SK-MEL-5 (cell line): ENCODE measurements at regions not wholly inside any gene's neighbourhood (a gene's known extent, or its start where the extent isn't known, plus 50 kb on each side); places are given as distances from the start of the nearest gene placed in this dataset.
"Not testable (repeated sequence)": the region's sequence is repeated elsewhere in the genome, so short reads cannot be mapped to it uniquely, and the experiment has no call there.

ENCODE experiments used
- DNase-seq: peaks from one replicate; pipeline ENCODE4 v3.0.0-alpha.2; 2016; ENCODE audit warnings: low read depth, low spot score
- in situ Hi-C: cut with HindIII; loops from 2 replicates; pipeline ENCODE4 v1.10.0; 2016; ENCODE audit warnings: low sequenced_read_pairs, high pct_unique_total_duplicates, low pct_unique_long_range_greater_than_20kb

DNA sequence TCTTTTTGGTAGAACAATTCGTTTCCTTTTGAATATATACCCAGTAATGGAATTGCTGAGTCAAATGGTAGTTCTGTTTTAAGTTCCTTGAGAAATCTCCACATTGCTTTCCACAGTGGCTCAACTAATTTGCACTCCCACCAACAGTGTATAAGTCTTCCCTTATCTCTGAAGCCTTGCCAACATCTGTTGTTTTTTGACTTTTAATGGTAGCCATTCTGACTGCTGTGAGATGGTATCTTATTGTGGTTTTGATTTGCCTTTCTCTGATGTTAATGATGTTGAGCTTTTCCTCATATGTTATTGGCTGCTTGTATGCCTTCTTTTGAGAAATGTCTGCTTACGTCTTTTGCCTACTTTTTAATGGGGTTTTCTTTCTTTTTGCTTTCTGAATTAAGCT, 270.6 kb upstream of the MEIS2 start:
- DNase-seq, result no peak
- in situ Hi-C loops, result no loop called here

DNA sequence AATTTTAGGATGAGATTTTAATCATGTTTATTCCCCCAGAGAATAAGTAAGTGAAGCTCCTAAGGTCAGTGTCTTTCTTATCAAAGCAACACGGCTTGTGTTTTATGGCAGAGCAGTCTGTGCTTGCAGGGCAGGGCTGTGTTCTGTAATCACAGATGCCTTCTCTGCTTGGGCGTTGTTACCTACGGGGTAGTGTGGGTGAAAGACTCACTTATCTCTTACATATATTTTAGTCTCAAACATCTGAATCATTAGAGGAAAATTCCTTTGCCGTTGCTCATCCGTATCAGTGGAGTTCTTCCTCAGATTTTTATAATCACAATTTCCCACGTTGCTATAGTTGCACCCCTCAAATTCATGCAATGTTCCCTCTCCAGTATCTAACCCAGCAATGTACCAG, 271.7 kb upstream of the MEIS2 start:
- no peak for DNase-seq
- in situ Hi-C loops, result no loop called here

DNA sequence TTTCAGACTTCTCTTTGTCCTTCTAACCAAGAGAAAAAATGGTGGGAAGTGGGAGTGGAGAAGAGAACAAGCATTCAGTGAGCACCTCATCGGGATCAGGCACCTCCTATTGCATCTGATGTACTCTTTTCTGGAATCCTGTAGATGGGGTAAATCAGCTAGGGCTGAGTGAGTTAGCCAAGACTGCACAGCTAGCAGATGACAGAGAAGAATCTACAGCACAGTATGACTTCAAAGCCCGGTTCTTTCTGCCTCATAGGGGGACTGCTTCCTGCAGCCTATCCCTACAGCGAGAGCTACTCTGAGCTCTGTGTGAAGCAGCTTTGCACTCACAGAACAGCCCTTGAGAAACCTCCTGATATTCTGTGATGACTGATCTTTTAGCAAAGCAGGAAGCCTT, 275.2 kb upstream of the MEIS2 start:
- in situ Hi-C loops, result no loop called here
- no peak for DNase-seq

- DNase-seq, result no peak
- in situ Hi-C loops, result no loop called here
Observed at GRCh38 chr15:37377428-37377827, 277.1 kb upstream of the MEIS2 start.

- no peak for DNase-seq
- in situ Hi-C loops, result no loop called here
Observed at GRCh38 chr15:37394402-37395099, 294.2 kb upstream of the MEIS2 start.

DNA sequence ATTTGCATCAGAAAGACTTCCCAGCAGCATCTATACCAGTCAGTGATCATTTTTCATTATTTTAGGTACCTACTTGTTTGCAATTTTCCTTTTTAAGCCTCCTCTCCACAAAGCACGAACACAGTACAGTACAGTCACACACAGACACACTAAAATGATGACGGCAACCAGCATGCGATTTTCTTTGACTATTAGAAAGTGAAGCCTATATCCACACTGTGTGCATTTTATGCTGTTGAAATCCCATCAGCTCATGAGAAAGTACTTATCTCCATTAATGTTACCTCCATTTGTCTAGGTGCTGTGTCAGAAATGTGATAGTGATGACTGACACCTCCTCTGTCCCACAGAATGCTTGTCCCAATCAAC, 294.7 kb upstream of the MEIS2 start:
- DNase-seq, result no peak
- in situ Hi-C loops, result no loop called here

- DNase-seq, result no peak
- in situ Hi-C loops, result no loop called here
Observed at GRCh38 chr15:37397266-37398022, 297.1 kb upstream of the MEIS2 start.

GRCh38 chr15:37416103-37416502, 315.8 kb upstream of the MEIS2 start:
- in situ Hi-C loops, result no loop called here
- no peak for DNase-seq

- DNase-seq, result no peak
- in situ Hi-C loops, result no loop called here
Observed at GRCh38 chr15:37425541-37425940, 325.2 kb upstream of the MEIS2 start.

- DNase-seq, in situ Hi-C loops: not testable (repeated sequence)
Observed at GRCh38 chr15:37427393-37427792, 327.0 kb upstream of the MEIS2 start.

GRCh38 chr15:37446921-37447320, 346.6 kb upstream of the MEIS2 start:
- DNase-seq, result no peak
- in situ Hi-C loops, result no loop called here

- DNase-seq, result no peak
- in situ Hi-C loops, result no loop called here
Observed at GRCh38 chr15:37452498-37452897, 352.1 kb upstream of the MEIS2 start.

DNA sequence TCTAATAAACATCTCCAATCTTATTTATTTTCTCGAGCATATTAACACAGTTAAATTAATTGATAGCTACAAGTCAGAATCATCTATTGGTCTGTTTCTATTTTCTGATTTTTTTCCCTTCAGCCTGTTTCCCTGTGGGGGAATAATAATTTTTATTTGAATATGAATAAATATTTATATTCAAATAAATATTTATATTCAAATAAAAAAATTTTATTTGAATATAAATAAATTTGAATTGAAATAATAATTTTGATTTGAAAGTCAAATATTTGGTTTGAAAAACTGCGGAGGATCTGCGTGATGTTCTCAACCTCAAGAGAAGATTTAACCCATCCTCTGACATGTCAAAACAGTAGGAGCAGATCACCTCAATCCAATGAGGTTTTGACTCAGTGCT, 380.1 kb upstream of the MEIS2 start:
- no peak for DNase-seq
- in situ Hi-C loops, result no loop called here

DNA sequence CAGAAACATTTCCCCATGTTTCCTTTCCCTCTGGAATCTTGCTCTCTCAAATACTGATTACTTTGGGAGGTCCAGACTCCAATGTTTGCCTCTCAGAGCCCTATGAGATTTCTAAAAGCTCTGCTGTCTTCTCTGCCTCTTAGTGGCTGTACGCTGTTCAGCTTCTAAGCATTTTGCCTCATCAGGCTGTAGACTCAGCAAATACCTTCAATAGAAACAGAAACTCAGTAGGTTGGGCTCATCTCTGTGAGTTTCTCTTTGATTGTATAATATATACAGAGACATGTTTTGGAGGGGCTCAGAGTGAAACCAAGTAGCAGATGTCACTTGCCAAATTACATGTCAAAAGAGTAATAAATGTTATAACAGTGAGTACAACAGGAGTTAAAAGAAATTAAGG, 380.8 kb upstream of the MEIS2 start:
- no peak for DNase-seq
- in situ Hi-C loops, result no loop called here

GRCh38 chr15:37483779-37484178, 383.4 kb upstream of the MEIS2 start:
- in situ Hi-C loops, result no loop called here
- no peak for DNase-seq

DNA sequence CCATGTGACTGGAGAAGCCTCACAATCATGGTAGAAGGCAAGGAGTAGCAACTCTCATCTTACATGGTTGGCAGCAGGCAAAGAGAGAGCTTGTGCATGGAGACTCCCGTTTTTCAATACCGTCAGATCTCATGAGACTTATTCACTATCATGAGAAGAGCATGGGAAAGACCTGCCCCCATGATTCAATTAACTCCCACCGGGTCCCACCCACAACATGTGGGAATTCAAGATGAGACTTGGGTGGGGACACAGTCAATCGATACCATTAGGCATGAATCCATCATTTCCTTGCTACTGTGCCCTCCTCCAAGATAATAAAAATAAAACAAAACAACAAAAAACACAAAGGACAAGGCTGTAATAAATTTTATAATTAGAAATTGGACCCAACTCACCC, 384.7 kb upstream of the MEIS2 start:
- DNase-seq, result no peak
- in situ Hi-C loops, result no loop called here

DNA sequence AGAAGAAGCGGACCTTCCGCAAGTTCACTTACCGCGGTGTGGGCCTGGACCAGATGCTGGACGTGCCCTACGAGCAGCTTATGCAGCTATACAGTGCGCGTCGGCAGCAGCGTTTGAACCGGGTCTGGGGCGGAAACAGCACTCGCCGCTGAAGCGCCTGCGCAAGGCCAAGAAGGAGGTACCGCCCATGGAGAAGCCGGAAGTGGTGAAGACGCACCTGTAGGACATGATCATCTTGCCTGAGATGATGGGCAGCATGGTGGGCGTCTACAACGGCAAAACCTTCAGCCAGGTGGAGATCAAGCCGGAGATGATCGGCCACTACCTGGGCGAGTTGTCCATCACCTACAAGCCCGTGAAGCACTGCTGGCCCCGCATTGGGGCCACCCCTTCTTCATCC, 390.4 kb upstream of the MEIS2 start:
- DNase-seq, result no peak
- in situ Hi-C loops, result no loop called here

DNA sequence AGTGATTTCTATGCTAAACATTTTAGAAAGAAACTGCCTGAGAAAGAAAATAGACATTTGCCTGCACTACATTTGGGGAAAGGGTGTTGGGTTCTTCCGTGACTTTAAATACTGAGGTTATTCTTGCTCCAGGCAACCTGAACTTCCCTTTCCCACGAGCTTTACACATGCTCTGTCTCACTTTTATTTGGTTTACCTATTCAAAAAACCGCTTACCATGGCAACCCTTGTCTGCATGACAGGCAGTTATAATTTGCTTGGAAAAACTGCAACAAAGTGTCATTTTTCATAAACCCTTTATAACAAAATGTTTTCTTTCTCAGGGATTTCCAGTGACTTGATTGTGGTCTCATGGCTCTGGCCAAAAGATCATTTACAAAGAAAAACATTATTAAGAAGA, 416.3 kb upstream of the MEIS2 start:
- in situ Hi-C loops, result no loop called here
- no peak for DNase-seq

DNA sequence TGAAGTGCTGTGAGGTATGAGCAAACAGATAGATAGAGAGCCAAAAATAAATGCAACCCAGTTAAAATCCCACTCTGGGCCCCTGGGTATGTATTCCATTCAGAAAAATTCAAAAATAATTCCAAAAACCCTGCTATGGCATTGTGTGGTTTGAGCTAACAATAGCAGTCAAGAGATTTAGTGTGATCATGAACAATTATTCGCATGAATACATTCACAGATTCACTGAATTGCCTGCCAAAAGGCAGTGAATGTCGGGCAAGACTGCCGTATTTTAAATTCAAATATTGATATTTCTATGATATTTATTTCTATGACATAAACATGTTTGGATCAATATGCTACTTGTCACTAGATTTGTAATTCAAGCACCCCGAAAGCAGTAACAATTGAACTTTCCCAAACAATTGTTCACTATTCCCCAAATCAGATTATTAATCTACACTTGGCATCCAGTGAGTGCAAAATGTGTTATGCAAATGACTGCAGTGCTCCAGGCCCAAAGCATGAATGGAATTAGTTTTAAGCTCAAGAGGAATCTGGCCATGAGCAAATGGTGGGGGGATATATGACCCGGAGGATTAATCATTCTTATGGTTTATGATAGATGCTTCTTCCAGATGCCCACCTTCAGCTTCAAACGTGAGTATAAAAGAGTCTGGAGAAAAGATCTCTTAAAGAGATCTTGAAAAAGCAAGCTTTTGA, 417.0 kb upstream of the MEIS2 start:
- no peak for DNase-seq
- in situ Hi-C loops, result no loop called here
